CD4-positive, CD25-positive, alpha-beta regulatory T cell (primary cell): ENCODE measurements at regions not wholly inside any gene's neighbourhood (a gene's known extent, or its start where the extent isn't known, plus 50 kb on each side); places are given as distances from the start of the nearest gene placed in this dataset.

Experiments used
- ATAC-seq, 2 donors: fragments of 150-1000 bp; cut with Tn5 transposase; one replicate each; pipeline ENCODE4 v1.10.0; 2021; ENCODE audit warnings: low read depth in 2 of 2, moderate number of reproducible peaks in 2 of 2, moderate library complexity in 1 of 2
- DNase-seq, 3 donors: peaks; one replicate each; pipeline versions ENCODE4 v3.0.0 to v3.0.0-alpha.2; 2012 to 2022; ENCODE audit warnings: mixed read lengths in 1 of 3
- H3K27ac ChIP-seq: one replicate; pipeline ENCODE4 v1.7.0; 2013; ENCODE audit warnings: mild to moderate bottlenecking, low read length; ENCODE audit not compliant: insufficient read depth, poor library complexity, severe bottlenecking
- H3K27me3 ChIP-seq: one replicate; pipeline ENCODE4 v1.7.0; 2013; ENCODE audit warnings: low read length; ENCODE audit not compliant: control insufficient read depth, insufficient read depth
- H3K36me3 ChIP-seq: one replicate; pipeline ENCODE4 v1.7.0; 2013; ENCODE audit warnings: mild to moderate bottlenecking, low read length, moderate library complexity; ENCODE audit not compliant: control insufficient read depth, insufficient read depth
- H3K4me1 ChIP-seq: 2 replicates; pipeline ENCODE4 v1.7.0; 2013; ENCODE audit warnings: mild to moderate bottlenecking, low read length; ENCODE audit not compliant: insufficient read depth, control insufficient read depth, poor library complexity, severe bottlenecking
- H3K4me3 ChIP-seq: one replicate; pipeline ENCODE4 v1.7.0; 2013; ENCODE audit warnings: low read depth, mild to moderate bottlenecking, low read length, moderate library complexity
- H3K9me3 ChIP-seq, 2 experiments: 1 replicate in 1 of 2; 2 replicates in 1 of 2; pipeline ENCODE4 v1.7.0; 2013; ENCODE audit warnings: low read length in 2 of 2, mild to moderate bottlenecking in 1 of 2, moderate library complexity in 1 of 2; ENCODE audit not compliant: control insufficient read depth in 2 of 2
- H3K27ac Mint-ChIP-seq, 3 donors: one replicate each; pipeline ENCODE4 v1.8.0; 2020 to 2022; ENCODE audit warnings: mild to moderate bottlenecking in 3 of 3, mixed read lengths in 3 of 3, moderate library complexity in 2 of 3
- H3K27me3 Mint-ChIP-seq: one replicate; pipeline ENCODE4 v1.8.0; 2022; ENCODE audit warnings: mild to moderate bottlenecking, mixed read lengths
- H3K36me3 Mint-ChIP-seq: one replicate; pipeline ENCODE4 v1.8.0; 2020; ENCODE audit warnings: mixed read lengths
- H3K4me1 Mint-ChIP-seq, 4 donors: one replicate each; pipeline ENCODE4 v1.8.0; 2020 to 2022; ENCODE audit warnings: mixed read lengths in 4 of 4, mild to moderate bottlenecking in 1 of 4
- H3K4me3 Mint-ChIP-seq, 4 donors: one replicate each; pipeline ENCODE4 v1.8.0; 2020 to 2022; ENCODE audit warnings: mild to moderate bottlenecking in 4 of 4, mixed read lengths in 4 of 4, moderate library complexity in 3 of 4
- H3K9me3 Mint-ChIP-seq, 7 donors: one replicate each; pipeline ENCODE4 v1.8.0; 2020 to 2022; ENCODE audit warnings: mixed read lengths in 7 of 7, mild to moderate bottlenecking in 3 of 7, moderate library complexity in 2 of 7

GRCh38 chr4:81665649-81666048 is 193.9 kb upstream of the RASGEF1B start:
- H3K4me1 ChIP-seq, result no peaks in the 10 kb centered on the region
- Mint-ChIP-seq H3K9me3 (no peaks in the 10 kb centered on the region), H3K27ac (no peak overlapping the region), H3K4me3 (no peak overlapping the region), H3K4me1 (no peaks in the 10 kb centered on the region), H3K36me3 (no peaks in the 10 kb centered on the region), H3K27me3 (peaks cover 4% of the 10 kb centered on the region)
- ATAC-seq, result no peak
- H3K9me3 ChIP-seq, result no peaks in the 10 kb centered on the region
- H3K27ac ChIP-seq, result no peak overlapping the region
- no peak for DNase-seq
- H3K27me3 ChIP-seq, result peaks cover 2% of the 10 kb centered on the region
- no peak overlapping the region for H3K4me3 ChIP-seq
- no peaks in the 10 kb centered on the region for H3K36me3 ChIP-seq

GRCh38 chr4:81665045-81665444 is 193.3 kb upstream of the RASGEF1B start:
- H3K9me3 Mint-ChIP-seq, result no peaks in the 10 kb centered on the region
- Histone ChIP-seq H3K36me3 (no peaks in the 10 kb centered on the region), H3K9me3 (no peaks in the 10 kb centered on the region), H3K27ac (no peak overlapping the region), H3K27me3 (peaks cover 4% of the 10 kb centered on the region), H3K4me1 (no peaks in the 10 kb centered on the region), H3K4me3 (no peak overlapping the region)
- no peaks in the 10 kb centered on the region for H3K36me3 Mint-ChIP-seq
- peaks cover 4% of the 10 kb centered on the region for H3K27me3 Mint-ChIP-seq
- DNase-seq (no peak), ATAC-seq (no peak)
- no peak overlapping the region for H3K27ac Mint-ChIP-seq
- H3K4me3 Mint-ChIP-seq, result no peak overlapping the region
- H3K4me1 Mint-ChIP-seq, result no peaks in the 10 kb centered on the region

GRCh38 chr4:81664079-81664478 is 192.4 kb upstream of the RASGEF1B start:
- DNase-seq (no peak), ATAC-seq (no peak)
- Mint-ChIP-seq H3K4me1 (no peaks in the 10 kb centered on the region), H3K9me3 (peaks cover 0 to 1% (median 0%) of the 10 kb centered on the region in 7 donors), H3K4me3 (no peak overlapping the region), H3K27ac (no peak overlapping the region), H3K36me3 (no peaks in the 10 kb centered on the region), H3K27me3 (peaks cover 4% of the 10 kb centered on the region)
- H3K27ac ChIP-seq, result no peak overlapping the region
- H3K36me3 ChIP-seq, result no peaks in the 10 kb centered on the region
- no peaks in the 10 kb centered on the region for H3K9me3 ChIP-seq
- no peaks in the 10 kb centered on the region for H3K4me1 ChIP-seq
- peaks cover 4% of the 10 kb centered on the region for H3K27me3 ChIP-seq
- no peak overlapping the region for H3K4me3 ChIP-seq

- Histone ChIP-seq H3K36me3 (no peaks in the 10 kb centered on the region), H3K27ac (no peak overlapping the region), H3K4me3 (no peak overlapping the region), H3K9me3 (no peaks in the 10 kb centered on the region), H3K27me3 (peaks cover 4% of the 10 kb centered on the region), H3K4me1 (no peaks in the 10 kb centered on the region)
- no peaks in the 10 kb centered on the region for H3K36me3 Mint-ChIP-seq
- peaks cover 0 to 1% (median 0%) of the 10 kb centered on the region in 7 donors for H3K9me3 Mint-ChIP-seq
- no peak overlapping the region for H3K4me3 Mint-ChIP-seq
- peak overlapping the region in 1 of 3 donors; percentile 17 for H3K27ac Mint-ChIP-seq
- ATAC-seq (no peak), DNase-seq (no peak)
- H3K27me3 Mint-ChIP-seq, result peaks cover 4% of the 10 kb centered on the region
- H3K4me1 Mint-ChIP-seq, result no peaks in the 10 kb centered on the region
Observed at GRCh38 chr4:81663368-81663767, 191.7 kb upstream of the RASGEF1B start.

GRCh38 chr4:81659051-81659450 is 187.3 kb upstream of the RASGEF1B start:
- Mint-ChIP-seq H3K9me3 (peaks cover 0 to 4% (median 0%) of the 10 kb centered on the region in 7 donors), H3K4me1 (no peaks in the 10 kb centered on the region)
- no peak for ATAC-seq

GRCh38 chr4:81652069-81652478 is 180.4 kb upstream of the RASGEF1B start:
- ATAC-seq (no peak), DNase-seq (no peak)
- Mint-ChIP-seq H3K36me3 (no peaks in the 10 kb centered on the region), H3K4me1 (peaks cover 0 to 12% (median 5%) of the 10 kb centered on the region in 4 donors), H3K9me3 (peaks cover 0 to 2% (median 0%) of the 10 kb centered on the region in 7 donors), H3K4me3 (no peak overlapping the region), H3K27ac (no peak overlapping the region), H3K27me3 (peaks cover 8% of the 10 kb centered on the region)
- Histone ChIP-seq H3K4me3 (no peak overlapping the region), H3K27ac (no peak overlapping the region), H3K9me3 (no peaks in the 10 kb centered on the region), H3K27me3 (peaks cover 2% of the 10 kb centered on the region), H3K4me1 (no peaks in the 10 kb centered on the region), H3K36me3 (no peaks in the 10 kb centered on the region)

More at GRCh38 chr4:81659051-81659450, 187.3 kb upstream of the RASGEF1B start:
- peaks cover 3% of the 10 kb centered on the region for H3K27me3 Mint-ChIP-seq
- H3K27ac ChIP-seq, result no peak overlapping the region
- no peaks in the 10 kb centered on the region for H3K4me1 ChIP-seq
- H3K36me3 ChIP-seq, result no peaks in the 10 kb centered on the region
- H3K9me3 ChIP-seq, result no peaks in the 10 kb centered on the region
- no peak overlapping the region for H3K4me3 ChIP-seq
- no peaks in the 10 kb centered on the region for H3K36me3 Mint-ChIP-seq
- H3K27ac Mint-ChIP-seq, result no peak overlapping the region
- no peak overlapping the region for H3K4me3 Mint-ChIP-seq
- H3K27me3 ChIP-seq, result peaks cover 4% of the 10 kb centered on the region
- DNase-seq, result no peak

- DNase-seq, result no peak
- no peak for ATAC-seq
- no peaks in the 10 kb centered on the region for H3K4me1 ChIP-seq
- H3K4me3 Mint-ChIP-seq, result no peak overlapping the region
- peaks cover 8% of the 10 kb centered on the region for H3K27me3 Mint-ChIP-seq
- H3K27ac Mint-ChIP-seq, result no peak overlapping the region
- H3K4me3 ChIP-seq, result no peak overlapping the region
- H3K27me3 ChIP-seq, result peaks cover 2% of the 10 kb centered on the region
- H3K9me3 Mint-ChIP-seq, result peaks cover 0 to 2% (median 0%) of the 10 kb centered on the region in 7 donors
- H3K36me3 Mint-ChIP-seq, result no peaks in the 10 kb centered on the region
- H3K4me1 Mint-ChIP-seq, result peaks cover 0 to 12% (median 5%) of the 10 kb centered on the region in 4 donors
- no peaks in the 10 kb centered on the region for H3K36me3 ChIP-seq
- H3K27ac ChIP-seq, result no peak overlapping the region
- no peaks in the 10 kb centered on the region for H3K9me3 ChIP-seq
Observed at GRCh38 chr4:81651243-81651899, 179.7 kb upstream of the RASGEF1B start.

GRCh38 chr4:81650606-81651242 is 179.0 kb upstream of the RASGEF1B start:
- peaks cover 2% of the 10 kb centered on the region for H3K27me3 ChIP-seq
- H3K4me3 Mint-ChIP-seq, result no peak overlapping the region

More at GRCh38 chr4:81650606-81651242, 179.0 kb upstream of the RASGEF1B start:
- Mint-ChIP-seq H3K36me3 (no peaks in the 10 kb centered on the region), H3K4me1 (peaks cover 0 to 12% (median 5%) of the 10 kb centered on the region in 4 donors), H3K27ac (no peak overlapping the region), H3K9me3 (peaks cover 0 to 2% (median 0%) of the 10 kb centered on the region in 7 donors), H3K27me3 (peaks cover 8% of the 10 kb centered on the region)
- Histone ChIP-seq H3K36me3 (no peaks in the 10 kb centered on the region), H3K4me3 (no peak overlapping the region), H3K27ac (no peak overlapping the region), H3K4me1 (no peaks in the 10 kb centered on the region), H3K9me3 (no peaks in the 10 kb centered on the region)
- DNase-seq (no peak), ATAC-seq (no peak)
